CD14-positive monocyte (primary cell): ENCODE measurements at regions not wholly inside any gene's neighbourhood (a gene's known extent, or its start where the extent isn't known, plus 50 kb on each side); places are given as distances from the start of the nearest gene placed in this dataset.

Source experiments
- DNase-seq, 3 donors: peaks; one replicate each; pipeline ENCODE4 v3.0.0-alpha.2; 2011 to 2022
- H2AFZ ChIP-seq: 2 replicates; pipeline ENCODE4 v1.6.0; 2012; ENCODE audit warnings: mild to moderate bottlenecking, low read depth, low read length, inconsistent platforms; ENCODE audit not compliant: insufficient read depth, poor library complexity, severe bottlenecking
- H3K27ac ChIP-seq, 2 donors: 1 replicate in 1 of 2; 2 replicates in 1 of 2; pipeline ENCODE4 v1.5.1; 2012 to 2013; ENCODE audit warnings: low read length in 2 of 2, control low read depth in 1 of 2, inconsistent platforms in 1 of 2, low read depth in 1 of 2, mild to moderate bottlenecking in 1 of 2
- H3K27me3 ChIP-seq, 2 donors: one replicate each; pipeline versions ENCODE4 v1.6.0 to v1.6.1; 2011 to 2013; ENCODE audit warnings: low read length in 2 of 2; ENCODE audit not compliant: control insufficient read depth in 2 of 2, insufficient read depth in 2 of 2
- H3K36me3 ChIP-seq, 2 donors: replicated peaks in 1 of 2; 1 replicate in 1 of 2; 2 replicates in 1 of 2; pipeline versions ENCODE4 v1.5.1 to v1.6.1; 2012 to 2013; ENCODE audit warnings: low read length in 2 of 2, control low read depth in 1 of 2, inconsistent platforms in 1 of 2, mild to moderate bottlenecking in 1 of 2; ENCODE audit not compliant: insufficient read depth in 2 of 2, control insufficient read depth in 1 of 2
- H3K4me1 ChIP-seq, 2 donors: 1 replicate in 1 of 2; 2 replicates in 1 of 2; pipeline versions ENCODE4 v1.5.1 to v1.6.1; 2012 to 2013; ENCODE audit warnings: low read length in 2 of 2, control low read depth in 1 of 2, inconsistent platforms in 1 of 2, mild to moderate bottlenecking in 1 of 2, moderate library complexity in 1 of 2; ENCODE audit not compliant: insufficient read depth in 2 of 2, control insufficient read depth in 1 of 2
- H3K4me2 ChIP-seq: replicated peaks from 2 replicates; pipeline ENCODE3; 2012; ENCODE audit warnings: low read length, moderate library complexity, mild to moderate bottlenecking; ENCODE audit not compliant: poor library complexity, severe bottlenecking; ENCODE audit errors: extremely low read depth
- H3K4me3 ChIP-seq, 3 experiments: fragments of 200-600 bp in 1 of 3; sonication (generic) in 1 of 3; replicated peaks in 1 of 3; 1 replicate in 2 of 3; 2 replicates in 1 of 3; pipeline ENCODE4 v1.5.1; 2011 to 2013; ENCODE audit warnings: low read length in 3 of 3, mild to moderate bottlenecking in 3 of 3, control low read depth in 2 of 3, low read depth in 2 of 3, inconsistent platforms in 1 of 3, moderate library complexity in 1 of 3
- H3K79me2 ChIP-seq: 2 replicates; pipeline ENCODE4 v1.6.0; 2012; ENCODE audit warnings: mild to moderate bottlenecking, control low read depth, inconsistent platforms, low read length, moderate library complexity; ENCODE audit not compliant: insufficient read depth
- H3K9ac ChIP-seq: 2 replicates; pipeline ENCODE4 v1.6.0; 2017; ENCODE audit warnings: low read length, mild to moderate bottlenecking; ENCODE audit not compliant: insufficient read depth, poor library complexity, severe bottlenecking
- H3K9me3 ChIP-seq, 2 donors: replicated peaks in 1 of 2; 1 replicate in 1 of 2; 2 replicates in 1 of 2; pipeline versions ENCODE4 v1.5.1 to v1.6.1; 2012 to 2013; ENCODE audit warnings: low read length in 2 of 2, control low read depth in 1 of 2; ENCODE audit not compliant: control insufficient read depth in 1 of 2, insufficient read depth in 1 of 2
- H4K20me1 ChIP-seq: 2 replicates; pipeline ENCODE4 v1.6.0; 2012; ENCODE audit warnings: mild to moderate bottlenecking, low read length, control low read depth, moderate library complexity; ENCODE audit not compliant: insufficient read depth
- H3K27ac Mint-ChIP-seq, 7 donors: one replicate each; pipeline ENCODE4 v1.8.0; 2020; ENCODE audit warnings: mild to moderate bottlenecking in 7 of 7, mixed read lengths in 7 of 7, moderate library complexity in 6 of 7, inconsistent platforms in 2 of 7
- H3K27me3 Mint-ChIP-seq, 3 donors: one replicate each; pipeline ENCODE4 v1.8.0; 2021 to 2022; ENCODE audit warnings: low read depth in 3 of 3, mild to moderate bottlenecking in 3 of 3, mixed read lengths in 3 of 3, moderate library complexity in 3 of 3, inconsistent platforms in 1 of 3
- H3K36me3 Mint-ChIP-seq, 2 donors: one replicate each; pipeline ENCODE4 v1.8.0; 2020; ENCODE audit warnings: mixed read lengths in 2 of 2, inconsistent platforms in 1 of 2, mild to moderate bottlenecking in 1 of 2
- H3K4me1 Mint-ChIP-seq: one replicate; pipeline ENCODE4 v1.8.0; 2020; ENCODE audit warnings: mild to moderate bottlenecking, mixed read lengths
- H3K4me3 Mint-ChIP-seq, 2 donors: one replicate each; pipeline ENCODE4 v1.8.0; 2020; ENCODE audit warnings: mild to moderate bottlenecking in 2 of 2, mixed read lengths in 2 of 2, moderate library complexity in 1 of 2
- H3K9me3 Mint-ChIP-seq, 7 donors: one replicate each; pipeline ENCODE4 v1.8.0; 2020 to 2022; ENCODE audit warnings: mixed read lengths in 7 of 7, mild to moderate bottlenecking in 6 of 7, moderate library complexity in 6 of 7, inconsistent platforms in 2 of 7
- WGBS: methylation state at CpG from one replicate; pipeline ENCODE4 v1.1.5; 2013; ENCODE audit warnings: missing lambda C conversion rate; ENCODE audit not compliant: insufficient coverage; 5-methylcytosine and 5-hydroxymethylcytosine counted together
- intact Hi-C, 2 donors: fragments of 100-400 bp; cut with micrococcal nuclease; formaldehyde crosslinking; loops; one replicate each; pipeline versions ENCODE4 v1.15.0 to v1.15.1; 2023
- TF ChIP-seq, protein P1 (sequence below): fragments of 200-600 bp; IDR thresholded peaks from one replicate; pipeline ENCODE4 v1.8.0; 2022; ENCODE audit warnings: antibody characterized with exemption, mild to moderate bottlenecking

DNA sequence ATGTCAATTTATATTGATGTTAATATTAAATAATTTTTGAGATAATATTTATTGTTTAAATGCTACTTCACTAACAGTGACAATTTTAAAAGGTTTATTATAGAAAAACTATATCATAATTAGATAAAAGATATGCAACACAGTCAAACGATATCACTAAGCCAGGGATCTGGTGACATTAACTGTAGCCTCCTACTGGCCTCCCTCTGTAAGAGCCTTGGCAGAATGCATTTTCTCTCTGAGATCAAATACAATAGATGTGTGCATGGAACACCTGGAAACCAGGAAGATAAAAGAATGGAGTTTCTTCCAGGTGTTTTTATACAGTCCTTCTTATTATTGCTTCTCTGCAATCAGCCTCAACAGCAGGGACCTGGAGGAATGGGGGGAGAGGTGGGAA is 1762.1 kb downstream of the BRINP3 start:
- Histone ChIP-seq H3K9ac (no peak overlapping the region), H3K27me3 (no peaks in the 10 kb centered on the region), H3K4me3 (no peak overlapping the region), H3K4me1 (no peaks in the 10 kb centered on the region), H3K9me3 (no peaks in the 10 kb centered on the region), H3K27ac (no peak overlapping the region), H3K79me2 (no peaks in the 10 kb centered on the region), H3K36me3 (no peaks in the 10 kb centered on the region), H3K4me2 (no peak overlapping the region), H4K20me1 (no peaks in the 10 kb centered on the region), H2AFZ (no peak overlapping the region)
- Mint-ChIP-seq H3K36me3 (no peaks in the 10 kb centered on the region), H3K4me3 (no peak overlapping the region), H3K27ac (no peak overlapping the region), H3K27me3 (no peaks in the 10 kb centered on the region), H3K4me1 (no peaks in the 10 kb centered on the region), H3K9me3 (no peaks in the 10 kb centered on the region)
- DNase-seq = no peak
- intact Hi-C loops = no loop called here
- no CpG with 5 or more reads among the region's 1 CpG for WGBS
- TF ChIP-seq, protein P1, sequence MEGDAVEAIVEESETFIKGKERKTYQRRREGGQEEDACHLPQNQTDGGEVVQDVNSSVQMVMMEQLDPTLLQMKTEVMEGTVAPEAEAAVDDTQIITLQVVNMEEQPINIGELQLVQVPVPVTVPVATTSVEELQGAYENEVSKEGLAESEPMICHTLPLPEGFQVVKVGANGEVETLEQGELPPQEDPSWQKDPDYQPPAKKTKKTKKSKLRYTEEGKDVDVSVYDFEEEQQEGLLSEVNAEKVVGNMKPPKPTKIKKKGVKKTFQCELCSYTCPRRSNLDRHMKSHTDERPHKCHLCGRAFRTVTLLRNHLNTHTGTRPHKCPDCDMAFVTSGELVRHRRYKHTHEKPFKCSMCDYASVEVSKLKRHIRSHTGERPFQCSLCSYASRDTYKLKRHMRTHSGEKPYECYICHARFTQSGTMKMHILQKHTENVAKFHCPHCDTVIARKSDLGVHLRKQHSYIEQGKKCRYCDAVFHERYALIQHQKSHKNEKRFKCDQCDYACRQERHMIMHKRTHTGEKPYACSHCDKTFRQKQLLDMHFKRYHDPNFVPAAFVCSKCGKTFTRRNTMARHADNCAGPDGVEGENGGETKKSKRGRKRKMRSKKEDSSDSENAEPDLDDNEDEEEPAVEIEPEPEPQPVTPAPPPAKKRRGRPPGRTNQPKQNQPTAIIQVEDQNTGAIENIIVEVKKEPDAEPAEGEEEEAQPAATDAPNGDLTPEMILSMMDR = no peak

DNA sequence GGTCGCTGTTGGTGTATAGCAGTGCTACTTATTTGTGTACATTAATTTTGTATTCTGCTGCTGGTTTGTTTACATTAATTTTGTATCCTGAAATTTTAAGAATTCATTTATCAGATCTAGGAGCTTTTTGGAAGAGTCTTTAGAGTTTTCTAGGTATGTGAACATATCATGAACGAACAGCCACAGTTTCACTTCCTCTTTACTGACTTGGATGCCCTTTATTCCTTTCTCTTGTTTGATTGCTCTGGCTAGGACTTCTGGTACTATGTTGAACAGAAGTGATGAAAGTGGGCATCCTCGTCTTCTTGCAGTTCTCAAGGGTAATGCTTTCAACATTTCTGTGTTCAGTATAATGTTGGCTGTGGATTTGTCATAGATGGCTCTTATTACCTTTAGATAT is 1757.9 kb downstream of the BRINP3 start:
- Histone ChIP-seq H3K36me3 (no peaks in the 10 kb centered on the region), H3K9me3 (no peaks in the 10 kb centered on the region), H4K20me1 (no peaks in the 10 kb centered on the region), H3K27ac (no peak overlapping the region), H3K27me3 (no peaks in the 10 kb centered on the region), H3K4me2 (no peak overlapping the region), H3K9ac (no peak overlapping the region), H2AFZ (no peak overlapping the region), H3K4me3 (no peak overlapping the region), H3K79me2 (no peaks in the 10 kb centered on the region), H3K4me1 (no peaks in the 10 kb centered on the region)
- Mint-ChIP-seq H3K9me3 (peaks cover 0 to 2% (median 0%) of the 10 kb centered on the region in 7 donors), H3K4me3 (no peak overlapping the region), H3K36me3 (no peaks in the 10 kb centered on the region), H3K4me1 (no peaks in the 10 kb centered on the region), H3K27ac (no peak overlapping the region), H3K27me3 (no peaks in the 10 kb centered on the region)
- intact Hi-C loops = no loop called here
- no peak for DNase-seq
- TF ChIP-seq, protein P1 = no peak
- 33% methylated on average over 1 of the region's 3 CpGs for WGBS
